ENCODE measurements at regions not wholly inside any gene's neighbourhood (a gene's known extent, or its start where the extent isn't known, plus 50 kb on each side); places are given as distances from the start of the nearest gene placed in this dataset.

DNA sequence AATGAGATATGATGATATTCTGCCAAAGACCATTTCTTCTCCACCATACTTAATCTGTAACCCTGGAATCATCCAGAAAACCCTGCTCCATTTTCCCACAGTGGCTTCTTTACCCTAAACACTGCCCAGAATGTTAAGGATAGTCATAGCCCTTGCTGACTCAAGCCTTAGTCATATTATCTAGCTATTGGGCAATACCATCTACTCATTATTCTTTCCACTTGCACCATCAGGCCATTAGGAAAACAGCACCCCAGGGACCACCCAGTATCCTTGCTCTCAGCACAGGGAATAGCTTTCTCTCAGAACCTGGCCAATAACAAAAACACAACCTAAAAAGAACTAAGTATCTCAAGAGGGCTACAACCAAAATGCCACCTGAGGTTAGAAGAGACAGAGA, 445.7 kb upstream of the SLC14A2 start:
- DNase-seq (ENCODE audit: low spot score) = no peak

DNA sequence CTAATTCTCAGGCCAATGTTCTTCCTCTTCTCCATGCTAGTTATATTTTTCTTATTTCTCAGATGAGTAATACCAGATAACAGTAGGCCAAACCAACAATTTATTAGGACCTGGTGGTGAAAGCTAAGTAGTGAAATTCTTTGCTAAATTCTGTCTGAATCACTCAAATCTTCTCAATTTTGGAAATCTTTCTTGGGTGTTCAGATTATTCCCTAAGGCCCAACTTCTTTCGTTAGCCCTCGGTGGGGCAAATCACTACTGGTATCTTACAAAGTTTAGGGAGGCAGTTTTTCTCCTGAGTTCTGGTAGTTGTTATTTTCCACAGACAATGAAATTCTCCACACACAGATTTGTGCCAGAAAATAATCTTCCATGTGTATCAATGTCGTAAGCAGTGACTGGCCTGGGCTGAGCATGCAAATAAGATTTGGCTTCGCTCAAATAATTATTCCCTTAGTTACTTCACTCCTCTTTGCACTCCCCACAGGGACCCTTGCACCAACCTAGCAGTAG, 443.5 kb upstream of the SLC14A2 start:
- DNase-seq (ENCODE audit: low spot score) = no peak

DNA sequence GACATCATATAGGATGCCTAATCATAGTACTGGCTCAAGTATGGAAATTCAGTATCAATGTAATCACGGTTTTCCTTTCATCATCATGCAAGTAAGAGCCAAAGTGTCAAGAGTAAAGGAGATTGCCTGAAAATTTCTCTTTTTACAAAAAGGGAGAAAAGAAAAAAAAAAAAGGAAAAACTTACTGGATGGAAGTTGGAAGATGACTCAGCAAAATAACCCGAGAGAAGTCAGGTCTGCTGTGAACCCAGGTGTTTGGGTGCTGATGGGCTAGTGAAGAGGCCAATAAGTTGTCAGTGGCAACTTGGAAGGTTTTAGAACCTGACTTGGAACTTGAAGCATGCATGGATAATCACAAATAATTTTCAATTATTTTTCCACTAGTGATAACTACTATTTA, 441.9 kb upstream of the SLC14A2 start:
- no peak for DNase-seq (ENCODE audit: low spot score)

DNA sequence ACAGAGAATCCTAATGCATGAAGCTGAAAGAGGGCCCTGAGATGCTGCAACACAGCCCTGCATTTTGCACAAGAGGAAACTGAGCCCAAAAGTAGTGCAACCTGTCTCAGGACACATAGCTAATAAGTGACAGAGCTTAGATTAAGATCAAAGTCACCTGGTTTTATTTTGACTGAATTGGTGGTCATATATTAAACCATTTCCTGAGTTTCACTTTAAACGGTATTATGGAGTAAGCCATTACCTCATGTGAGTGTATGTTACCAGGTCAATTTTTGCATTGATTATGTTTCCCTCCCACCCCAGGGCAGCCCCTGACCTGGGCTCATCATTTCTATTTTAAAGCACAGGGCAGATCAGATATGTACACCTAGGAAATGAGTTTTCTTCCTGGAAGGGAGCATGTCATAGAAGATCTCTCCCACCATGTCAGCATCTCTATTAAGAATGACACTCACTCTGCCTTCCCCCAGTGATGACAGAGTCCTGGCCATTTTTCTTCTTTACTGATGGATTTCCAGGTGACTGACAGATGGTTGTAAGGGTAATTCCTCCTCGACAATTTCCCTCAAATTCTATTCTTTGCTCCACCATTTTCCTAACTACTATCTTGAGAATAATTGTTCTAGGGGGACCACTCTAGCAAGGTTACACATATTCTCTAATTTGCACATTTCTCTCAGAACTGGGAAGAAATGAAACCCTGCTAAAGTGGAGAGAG, 441.3 kb upstream of the SLC14A2 start:
- no peak for DNase-seq (ENCODE audit: low spot score)

GRCh38 chr18:45174629-45175136, 440.6 kb upstream of the SLC14A2 start:
- no peak for DNase-seq (ENCODE audit: low spot score)

- no peak for DNase-seq (ENCODE audit: low spot score)
Observed at GRCh38 chr18:45175511-45175910, 439.8 kb upstream of the SLC14A2 start.

DNA sequence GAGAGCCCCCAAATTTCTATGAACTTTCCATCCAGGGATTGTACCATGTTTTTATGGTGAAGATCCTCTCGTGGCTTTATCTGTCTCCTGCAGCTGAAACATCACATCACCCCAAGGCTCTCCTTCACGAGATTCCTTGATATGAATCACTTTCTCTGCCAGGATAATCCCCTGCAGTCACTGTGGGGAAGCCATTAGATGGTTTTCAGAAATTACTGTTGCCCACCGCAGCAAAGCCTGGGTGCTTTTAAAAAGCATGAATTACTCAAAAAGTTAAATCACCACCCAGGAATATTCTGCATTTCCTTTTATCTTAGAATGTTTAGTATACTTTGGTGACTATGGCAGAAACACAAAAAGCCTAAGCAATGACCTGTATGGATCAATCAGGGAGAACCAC, 428.4 kb upstream of the SLC14A2 start:
- DNase-seq (ENCODE audit: low spot score) = no peak

DNA sequence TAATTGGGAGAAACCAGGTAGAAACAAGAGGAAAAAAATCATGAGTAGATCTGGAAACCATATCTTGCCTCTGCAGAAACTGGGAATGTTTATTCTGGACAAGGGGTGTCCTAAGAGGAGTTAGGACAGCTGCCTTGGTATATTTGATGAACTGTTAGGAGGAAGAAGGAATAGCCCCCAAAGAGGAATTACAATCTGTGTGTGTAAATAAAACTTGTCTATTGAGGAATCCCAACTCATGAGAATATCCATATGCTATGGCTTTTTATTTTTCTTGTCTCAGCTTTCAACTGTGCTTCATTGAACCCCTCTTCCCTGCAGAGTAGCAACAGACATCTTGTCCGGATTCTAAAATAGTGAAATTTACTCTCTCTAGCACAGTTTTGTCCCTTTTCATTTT, 423.5 kb upstream of the SLC14A2 start:
- DNase-seq (ENCODE audit: low spot score) = no peak

DNA sequence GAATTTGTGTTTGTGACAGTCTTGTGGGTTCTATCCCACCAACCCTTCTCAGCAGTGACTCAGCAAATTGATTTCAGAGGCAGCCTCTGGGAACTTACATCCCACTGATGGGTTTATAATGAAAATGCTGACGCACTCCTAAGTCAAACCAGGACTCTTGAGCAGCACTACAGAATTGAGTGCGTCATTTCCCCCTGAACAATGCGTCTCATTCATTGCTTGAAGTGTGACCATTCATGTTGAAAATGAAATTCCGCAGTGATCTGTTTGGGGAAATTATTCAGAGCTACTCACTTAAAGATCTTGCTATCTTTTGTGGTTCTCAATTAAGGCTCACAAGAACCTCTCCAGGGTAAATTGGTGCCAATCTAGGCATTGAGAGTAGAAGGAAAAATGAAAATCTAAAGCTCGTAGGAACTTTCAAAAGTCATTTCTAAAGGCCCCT, 417.7 kb upstream of the SLC14A2 start:
- no peak for DNase-seq (ENCODE audit: low spot score)

GRCh38 chr18:45198526-45198925, 416.8 kb upstream of the SLC14A2 start:
- DNase-seq (ENCODE audit: low spot score) = no peak

- DNase-seq (ENCODE audit: low spot score) = no peak
Observed at GRCh38 chr18:45201029-45201428, 414.2 kb upstream of the SLC14A2 start.

- DNase-seq (ENCODE audit: low spot score) = no peak
Observed at GRCh38 chr18:45201489-45201888, 413.8 kb upstream of the SLC14A2 start.

GRCh38 chr18:45202061-45202460, 413.2 kb upstream of the SLC14A2 start:
- DNase-seq (ENCODE audit: low spot score) = no peak

DNA sequence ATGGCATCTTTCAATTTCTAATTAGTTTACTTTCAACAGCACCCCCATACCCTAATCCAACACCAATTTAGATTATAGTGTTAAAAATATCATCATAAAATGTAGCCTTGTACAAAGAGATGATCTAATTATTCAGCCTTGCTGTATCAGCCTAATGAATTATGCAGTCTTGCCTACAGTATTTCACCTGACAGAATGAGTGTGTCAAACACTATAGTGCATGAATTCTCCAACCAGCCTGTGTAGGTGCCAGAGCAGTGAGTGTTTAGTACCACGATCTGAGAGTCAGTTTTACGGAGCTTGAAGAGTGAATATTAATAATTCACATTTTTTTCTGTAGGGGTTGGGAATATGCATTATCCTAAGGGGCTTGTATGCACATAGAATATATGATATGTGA, 411.6 kb upstream of the SLC14A2 start:
- no peak for DNase-seq (ENCODE audit: low spot score)

DNA sequence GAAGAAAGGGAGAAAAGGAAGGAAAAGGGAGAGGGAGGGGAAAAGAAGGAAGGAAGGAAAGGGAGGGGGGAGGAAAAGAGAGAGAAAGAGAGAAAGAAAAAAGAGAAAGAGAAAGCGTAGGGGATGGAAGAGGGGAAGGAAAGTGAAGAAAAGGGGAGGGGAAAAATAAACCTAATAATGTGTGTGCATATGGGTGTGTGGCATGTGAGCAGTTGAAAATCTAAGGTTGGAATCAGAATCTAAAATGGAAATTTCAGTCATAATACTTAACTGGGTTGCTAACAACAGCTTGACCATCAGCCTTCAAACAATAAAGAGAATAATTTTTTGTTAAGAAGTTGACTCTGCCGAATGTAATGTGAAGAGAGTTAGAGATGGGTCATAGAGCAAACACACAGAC, 407.9 kb upstream of the SLC14A2 start:
- DNase-seq (ENCODE audit: low spot score) = no peak

GRCh38 chr18:45208164-45208563, 407.1 kb upstream of the SLC14A2 start:
- DNase-seq (ENCODE audit: low spot score) = no peak

DNA sequence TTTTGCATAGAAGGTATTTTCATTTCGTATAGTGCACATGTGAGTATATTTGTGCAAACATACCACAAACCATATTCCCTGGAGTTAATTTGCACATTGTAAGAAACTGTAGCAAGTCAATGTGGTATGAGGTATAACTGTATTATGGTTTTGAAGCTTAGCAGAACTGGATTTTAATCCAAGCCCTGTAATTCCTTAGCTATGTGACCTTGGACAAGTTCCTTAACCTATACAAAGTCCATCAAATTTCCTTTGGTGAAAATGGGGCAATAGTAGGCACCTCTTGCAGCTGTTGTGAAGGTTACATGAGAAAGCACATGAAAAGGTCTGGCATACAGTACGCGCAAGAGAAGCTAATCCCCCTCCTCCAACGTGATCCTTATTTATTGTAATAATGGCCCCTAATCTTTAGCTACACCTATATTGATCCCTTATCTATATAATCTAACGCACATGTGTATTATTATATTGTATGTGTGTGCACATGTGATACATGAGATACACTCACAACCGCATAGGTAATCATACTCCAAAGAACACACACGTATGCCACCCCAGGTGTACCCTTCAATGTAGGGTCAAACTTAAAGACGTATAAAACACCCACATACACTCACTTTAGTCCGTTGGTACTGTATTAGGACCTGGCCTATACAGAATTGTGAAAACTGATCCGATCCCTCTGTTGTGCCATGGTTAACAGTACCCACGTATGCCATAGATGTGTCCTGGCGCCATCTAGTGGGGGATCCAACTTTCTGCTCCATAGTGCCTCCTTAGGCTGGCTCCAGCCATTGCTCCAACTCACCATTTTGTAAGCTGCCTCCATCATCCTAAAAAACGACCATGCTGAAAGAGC, 402.9 kb upstream of the SLC14A2 start:
- peak; percentile 75 for DNase-seq (ENCODE audit: low spot score)

- DNase-seq (ENCODE audit: low spot score) = no peak
Observed at GRCh38 chr18:45213040-45213333, 402.3 kb upstream of the SLC14A2 start.

- DNase-seq (ENCODE audit: low spot score) = no peak
Observed at GRCh38 chr18:45218436-45218835, 396.8 kb upstream of the SLC14A2 start.

- DNase-seq (ENCODE audit: low spot score) = no peak
Observed at GRCh38 chr18:45221363-45221762, 393.9 kb upstream of the SLC14A2 start.

DNA sequence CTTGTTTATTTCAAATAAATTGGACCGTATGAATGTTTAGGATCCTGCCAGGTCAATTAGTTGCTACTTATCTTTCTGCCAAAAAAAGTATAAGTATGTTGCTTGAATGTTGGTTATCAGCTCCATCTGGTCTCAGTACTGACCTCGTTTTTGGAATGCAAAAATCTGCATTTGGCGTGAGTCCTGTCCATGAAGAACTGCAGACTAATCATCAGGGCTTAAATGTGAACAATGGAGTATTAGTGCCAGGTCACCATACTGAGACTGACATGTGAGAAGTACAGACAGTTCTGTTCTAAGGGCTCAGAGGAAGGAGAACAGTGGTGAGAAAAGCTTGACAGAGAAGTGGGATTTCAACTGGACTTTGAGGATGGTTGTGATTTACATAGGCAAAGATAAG, 393.1 kb upstream of the SLC14A2 start:
- no peak for DNase-seq (ENCODE audit: low spot score)

GRCh38 chr18:45227001-45227742, 388.1 kb upstream of the SLC14A2 start:
- no peak for DNase-seq (ENCODE audit: low spot score)
